DOHH2 (cell line): ENCODE measurements at regions not wholly inside any gene's neighbourhood (a gene's known extent, or its start where the extent isn't known, plus 50 kb on each side); places are given as distances from the start of the nearest gene placed in this dataset.

Source experiments
- H3F3A ChIP-seq: fragments of 200-600 bp; sonication (generic), shearing (Covaris generic); 2 replicates; pipeline ENCODE4 v1.6.0; 2016; ENCODE audit warnings: antibody characterized with exemption, mild to moderate bottlenecking; ENCODE audit not compliant: control insufficient read depth, insufficient read depth
- H3K27ac ChIP-seq: fragments of 200-600 bp; sonication (generic); 2 replicates; pipeline ENCODE4 v1.5.1; 2014; ENCODE audit warnings: low read depth, mild to moderate bottlenecking, low read length, moderate library complexity
- H3K27me3 ChIP-seq: fragments of 200-600 bp; sonication (generic); 2 replicates; pipeline ENCODE4 v1.6.1; 2014; ENCODE audit warnings: mild to moderate bottlenecking, low read length, mixed read lengths; ENCODE audit not compliant: control insufficient read depth
- H3K36me3 ChIP-seq: fragments of 200-600 bp; sonication (generic); 2 replicates; pipeline ENCODE4 v1.6.1; 2014; ENCODE audit warnings: mild to moderate bottlenecking, low read length, moderate library complexity, mixed read lengths; ENCODE audit not compliant: control insufficient read depth
- H3K4me1 ChIP-seq: fragments of 200-600 bp; sonication (generic); 2 replicates; pipeline ENCODE4 v1.6.1; 2014; ENCODE audit warnings: mild to moderate bottlenecking, low read length, mixed read lengths; ENCODE audit not compliant: control insufficient read depth
- H3K4me2 ChIP-seq: fragments of 200-600 bp; sonication (generic); 2 replicates; pipeline ENCODE4 v1.6.0; 2014; ENCODE audit warnings: mild to moderate bottlenecking, low read length, moderate library complexity
- H3K4me3 ChIP-seq: fragments of 200-600 bp; sonication (generic); 2 replicates; pipeline ENCODE4 v1.5.1; 2014; ENCODE audit warnings: mild to moderate bottlenecking, low read length, mixed read lengths
- H3K79me2 ChIP-seq: fragments of 200-600 bp; sonication (generic); 2 replicates; pipeline ENCODE4 v1.6.1; 2014; ENCODE audit warnings: mild to moderate bottlenecking, low read length, mixed read lengths; ENCODE audit not compliant: control insufficient read depth
- H3K9me2 ChIP-seq: fragments of 200-600 bp; sonication (generic); replicated peaks from 2 replicates; pipeline ENCODE4 v1.6.1; 2014; ENCODE audit warnings: mild to moderate bottlenecking, low read length, mixed read lengths; ENCODE audit not compliant: control insufficient read depth
- H3K9me3 ChIP-seq: fragments of 200-600 bp; sonication (generic); 2 replicates; pipeline ENCODE4 v1.6.1; 2014; ENCODE audit warnings: antibody characterized with exemption, low read length, mixed read lengths; ENCODE audit not compliant: control insufficient read depth, insufficient read depth
- H4K20me1 ChIP-seq: fragments of 200-600 bp; sonication (generic); 2 replicates; pipeline ENCODE4 v1.6.0; 2014; ENCODE audit warnings: low read depth, mild to moderate bottlenecking, antibody characterized with exemption, low read length, moderate library complexity; ENCODE audit not compliant: control insufficient read depth, insufficient read depth
- EZH2phosphoT487 ChIP-seq: fragments of 200-600 bp; sonication (generic); IDR thresholded peaks from 2 replicates; pipeline ENCODE4 v1.6.1; 2017; ENCODE audit warnings: borderline replicate concordance, mild to moderate bottlenecking, antibody characterized with exemption, low read length, moderate library complexity, mixed read lengths
- TF ChIP-seq, protein P1 (sequence below): fragments of 200-600 bp; sonication (generic); IDR thresholded peaks from one replicate; pipeline ENCODE4 v1.5.1; 2014; ENCODE audit warnings: antibody characterized with exemption, mild to moderate bottlenecking, low read depth, low read length; ENCODE audit not compliant: poor library complexity, severe bottlenecking

- Histone ChIP-seq H3K27ac (no peak overlapping the region), H4K20me1 (no peaks in the 10 kb centered on the region), H3K9me2 (no peaks in the 10 kb centered on the region), H3K79me2 (no peaks in the 10 kb centered on the region), H3K36me3 (no peaks in the 10 kb centered on the region), H3F3A (no peaks in the 10 kb centered on the region), H3K4me1 (no peaks in the 10 kb centered on the region), H3K9me3 (no peaks in the 10 kb centered on the region), H3K4me3 (no peak overlapping the region), H3K4me2 (no peak overlapping the region), H3K27me3 (no peaks in the 10 kb centered on the region)
- no peak for TF ChIP-seq EZH2phosphoT487
- TF ChIP-seq, protein P1, sequence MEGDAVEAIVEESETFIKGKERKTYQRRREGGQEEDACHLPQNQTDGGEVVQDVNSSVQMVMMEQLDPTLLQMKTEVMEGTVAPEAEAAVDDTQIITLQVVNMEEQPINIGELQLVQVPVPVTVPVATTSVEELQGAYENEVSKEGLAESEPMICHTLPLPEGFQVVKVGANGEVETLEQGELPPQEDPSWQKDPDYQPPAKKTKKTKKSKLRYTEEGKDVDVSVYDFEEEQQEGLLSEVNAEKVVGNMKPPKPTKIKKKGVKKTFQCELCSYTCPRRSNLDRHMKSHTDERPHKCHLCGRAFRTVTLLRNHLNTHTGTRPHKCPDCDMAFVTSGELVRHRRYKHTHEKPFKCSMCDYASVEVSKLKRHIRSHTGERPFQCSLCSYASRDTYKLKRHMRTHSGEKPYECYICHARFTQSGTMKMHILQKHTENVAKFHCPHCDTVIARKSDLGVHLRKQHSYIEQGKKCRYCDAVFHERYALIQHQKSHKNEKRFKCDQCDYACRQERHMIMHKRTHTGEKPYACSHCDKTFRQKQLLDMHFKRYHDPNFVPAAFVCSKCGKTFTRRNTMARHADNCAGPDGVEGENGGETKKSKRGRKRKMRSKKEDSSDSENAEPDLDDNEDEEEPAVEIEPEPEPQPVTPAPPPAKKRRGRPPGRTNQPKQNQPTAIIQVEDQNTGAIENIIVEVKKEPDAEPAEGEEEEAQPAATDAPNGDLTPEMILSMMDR: no peak
These were observed 326.2 kb downstream of the RFC3 start for GRCh38 chr13:34144142-34144541.

DNA sequence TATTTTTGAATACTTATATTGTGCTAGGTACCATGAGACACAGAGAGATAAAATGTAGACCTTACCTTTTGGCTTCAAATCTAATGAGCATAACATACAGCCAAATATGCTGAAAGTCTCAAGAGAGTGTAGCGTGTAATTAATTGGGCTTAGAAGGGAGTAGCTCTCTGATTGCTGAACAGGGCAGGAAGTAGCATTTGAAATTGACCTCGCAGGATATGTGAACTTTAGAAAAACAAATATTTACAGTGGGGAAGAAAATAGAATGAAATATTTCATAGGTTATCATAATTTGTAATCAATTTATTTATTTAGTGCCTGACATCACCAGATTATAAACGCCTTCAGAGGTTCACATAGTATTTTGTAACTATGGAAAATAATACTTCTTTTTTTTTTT is 327.1 kb downstream of the RFC3 start:
- Histone ChIP-seq H3K27ac (no peak overlapping the region), H3K36me3 (no peaks in the 10 kb centered on the region), H3K9me3 (no peaks in the 10 kb centered on the region), H3K4me2 (no peak overlapping the region), H3K9me2 (no peaks in the 10 kb centered on the region), H3K79me2 (no peaks in the 10 kb centered on the region), H3K4me3 (no peak overlapping the region), H3K27me3 (no peaks in the 10 kb centered on the region), H4K20me1 (no peaks in the 10 kb centered on the region), H3K4me1 (no peaks in the 10 kb centered on the region), H3F3A (no peaks in the 10 kb centered on the region)
- TF ChIP-seq, protein P1: no peak
- TF ChIP-seq EZH2phosphoT487: no peak

- Histone ChIP-seq H3K9me3 (no peaks in the 10 kb centered on the region), H3K27ac (no peak overlapping the region), H3K9me2 (no peaks in the 10 kb centered on the region), H3K79me2 (no peaks in the 10 kb centered on the region), H4K20me1 (no peaks in the 10 kb centered on the region), H3K36me3 (no peaks in the 10 kb centered on the region), H3F3A (no peaks in the 10 kb centered on the region), H3K27me3 (no peaks in the 10 kb centered on the region), H3K4me3 (no peak overlapping the region), H3K4me1 (no peaks in the 10 kb centered on the region), H3K4me2 (no peak overlapping the region)
- no peak for TF ChIP-seq EZH2phosphoT487
- TF ChIP-seq, protein P1: no peak
These were observed 330.4 kb downstream of the RFC3 start for GRCh38 chr13:34148359-34148758.

GRCh38 chr13:34151885-34152284 is 333.9 kb downstream of the RFC3 start:
- Histone ChIP-seq H3K27ac (no peak overlapping the region), H3F3A (no peaks in the 10 kb centered on the region), H3K27me3 (no peaks in the 10 kb centered on the region), H3K9me2 (no peaks in the 10 kb centered on the region), H3K79me2 (no peaks in the 10 kb centered on the region), H3K36me3 (no peaks in the 10 kb centered on the region), H4K20me1 (no peaks in the 10 kb centered on the region), H3K4me2 (no peak overlapping the region), H3K4me3 (no peak overlapping the region), H3K9me3 (no peaks in the 10 kb centered on the region), H3K4me1 (no peaks in the 10 kb centered on the region)
- TF ChIP-seq, protein P1: no peak
- TF ChIP-seq EZH2phosphoT487: no peak
